DOHH2 (cell line): ENCODE measurements at regions not wholly inside any gene's neighbourhood (a gene's known extent, or its start where the extent isn't known, plus 50 kb on each side); places are given as distances from the start of the nearest gene placed in this dataset.

Experiments
- H3F3A ChIP-seq: fragments of 200-600 bp; sonication (generic), shearing (Covaris generic); 2 replicates; pipeline ENCODE4 v1.6.0; 2016; ENCODE audit warnings: antibody characterized with exemption, mild to moderate bottlenecking; ENCODE audit not compliant: control insufficient read depth, insufficient read depth
- H3K27ac ChIP-seq: fragments of 200-600 bp; sonication (generic); 2 replicates; pipeline ENCODE4 v1.5.1; 2014; ENCODE audit warnings: low read depth, mild to moderate bottlenecking, low read length, moderate library complexity
- H3K27me3 ChIP-seq: fragments of 200-600 bp; sonication (generic); 2 replicates; pipeline ENCODE4 v1.6.1; 2014; ENCODE audit warnings: mild to moderate bottlenecking, low read length, mixed read lengths; ENCODE audit not compliant: control insufficient read depth
- H3K36me3 ChIP-seq: fragments of 200-600 bp; sonication (generic); 2 replicates; pipeline ENCODE4 v1.6.1; 2014; ENCODE audit warnings: mild to moderate bottlenecking, low read length, moderate library complexity, mixed read lengths; ENCODE audit not compliant: control insufficient read depth
- H3K4me1 ChIP-seq: fragments of 200-600 bp; sonication (generic); 2 replicates; pipeline ENCODE4 v1.6.1; 2014; ENCODE audit warnings: mild to moderate bottlenecking, low read length, mixed read lengths; ENCODE audit not compliant: control insufficient read depth
- H3K4me2 ChIP-seq: fragments of 200-600 bp; sonication (generic); 2 replicates; pipeline ENCODE4 v1.6.0; 2014; ENCODE audit warnings: mild to moderate bottlenecking, low read length, moderate library complexity
- H3K4me3 ChIP-seq: fragments of 200-600 bp; sonication (generic); 2 replicates; pipeline ENCODE4 v1.5.1; 2014; ENCODE audit warnings: mild to moderate bottlenecking, low read length, mixed read lengths
- H3K79me2 ChIP-seq: fragments of 200-600 bp; sonication (generic); 2 replicates; pipeline ENCODE4 v1.6.1; 2014; ENCODE audit warnings: mild to moderate bottlenecking, low read length, mixed read lengths; ENCODE audit not compliant: control insufficient read depth
- H3K9me2 ChIP-seq: fragments of 200-600 bp; sonication (generic); replicated peaks from 2 replicates; pipeline ENCODE4 v1.6.1; 2014; ENCODE audit warnings: mild to moderate bottlenecking, low read length, mixed read lengths; ENCODE audit not compliant: control insufficient read depth
- H3K9me3 ChIP-seq: fragments of 200-600 bp; sonication (generic); 2 replicates; pipeline ENCODE4 v1.6.1; 2014; ENCODE audit warnings: antibody characterized with exemption, low read length, mixed read lengths; ENCODE audit not compliant: control insufficient read depth, insufficient read depth
- H4K20me1 ChIP-seq: fragments of 200-600 bp; sonication (generic); 2 replicates; pipeline ENCODE4 v1.6.0; 2014; ENCODE audit warnings: low read depth, mild to moderate bottlenecking, antibody characterized with exemption, low read length, moderate library complexity; ENCODE audit not compliant: control insufficient read depth, insufficient read depth
- CTCF ChIP-seq: fragments of 200-600 bp; sonication (generic); IDR thresholded peaks from one replicate; pipeline ENCODE4 v1.5.1; 2014; ENCODE audit warnings: antibody characterized with exemption, mild to moderate bottlenecking, low read depth, low read length; ENCODE audit not compliant: poor library complexity, severe bottlenecking
- EZH2phosphoT487 ChIP-seq: fragments of 200-600 bp; sonication (generic); IDR thresholded peaks from 2 replicates; pipeline ENCODE4 v1.6.1; 2017; ENCODE audit warnings: borderline replicate concordance, mild to moderate bottlenecking, antibody characterized with exemption, low read length, moderate library complexity, mixed read lengths

GRCh38 chr12:74641694-74642093 lies 104.1 kb downstream of the ATXN7L3B start:
- no peaks in the 10 kb centered on the region for H3K9me2 ChIP-seq
- H4K20me1 ChIP-seq: no peaks in the 10 kb centered on the region
- no peaks in the 10 kb centered on the region for H3K27me3 ChIP-seq
- no peaks in the 10 kb centered on the region for H3K79me2 ChIP-seq
- H3K27ac ChIP-seq: no peak overlapping the region
- no peak overlapping the region for H3K4me3 ChIP-seq
- no peaks in the 10 kb centered on the region for H3F3A ChIP-seq
- no peaks in the 10 kb centered on the region for H3K9me3 ChIP-seq
- no peak overlapping the region for H3K4me2 ChIP-seq
- H3K4me1 ChIP-seq: 0 out of 2 replicates have a peak, but pooled peaks cover 4% of the 10 kb centered on the region
- H3K36me3 ChIP-seq: no peaks in the 10 kb centered on the region
- no peak for TF ChIP-seq CTCF
- TF ChIP-seq EZH2phosphoT487: no peak

- Histone ChIP-seq H3K9me2 (no peaks in the 10 kb centered on the region), H3K4me2 (no peak overlapping the region), H4K20me1 (no peaks in the 10 kb centered on the region), H3K27me3 (peaks cover 6% of the 10 kb centered on the region), H3K4me3 (no peak overlapping the region), H3K79me2 (no peaks in the 10 kb centered on the region), H3F3A (no peaks in the 10 kb centered on the region), H3K4me1 (0 out of 2 replicates have a peak, but pooled peaks cover 4% of the 10 kb centered on the region), H3K9me3 (no peaks in the 10 kb centered on the region), H3K36me3 (no peaks in the 10 kb centered on the region), H3K27ac (no peak overlapping the region)
- TF ChIP-seq CTCF: no peak
These were observed 107.0 kb downstream of the ATXN7L3B start for GRCh38 chr12:74644681-74645080.

DNA sequence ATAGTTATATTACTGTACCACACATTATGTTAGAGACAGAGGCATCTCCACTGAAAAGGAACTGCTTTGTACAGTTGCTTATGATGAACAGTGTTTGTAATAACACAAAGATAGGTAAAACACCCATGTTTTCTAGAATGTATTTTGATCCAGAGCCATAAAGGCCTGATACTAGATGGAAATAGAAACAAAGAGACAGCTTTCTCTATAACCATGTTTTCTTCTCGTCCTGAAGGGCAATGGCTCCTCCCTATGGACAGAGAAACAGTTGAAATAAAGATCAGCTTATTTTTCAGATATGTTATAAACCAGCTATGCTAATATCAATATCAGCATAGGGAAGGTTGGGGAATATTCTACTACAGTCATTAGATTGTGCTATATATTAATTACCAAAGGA lies 109.2 kb downstream of the ATXN7L3B start:
- Histone ChIP-seq H4K20me1 (no peaks in the 10 kb centered on the region), H3K4me3 (no peak overlapping the region), H3K27ac (no peak overlapping the region)

More for the DNA sequence above, 109.2 kb downstream of the ATXN7L3B start:
- no peak overlapping the region for H3K4me2 ChIP-seq
- H3K79me2 ChIP-seq: no peaks in the 10 kb centered on the region
- no peaks in the 10 kb centered on the region for H3K4me1 ChIP-seq
- no peak for TF ChIP-seq EZH2phosphoT487
- no peak for TF ChIP-seq CTCF
- no peaks in the 10 kb centered on the region for H3K36me3 ChIP-seq
- no peaks in the 10 kb centered on the region for H3K9me3 ChIP-seq
- no peaks in the 10 kb centered on the region for H3K9me2 ChIP-seq
- H3K27me3 ChIP-seq: peaks cover 6% of the 10 kb centered on the region
- no peaks in the 10 kb centered on the region for H3F3A ChIP-seq
